ENCODE measurements at regions not wholly inside any gene's neighbourhood (a gene's known extent, or its start where the extent isn't known, plus 50 kb on each side); places are given as distances from the start of the nearest gene placed in this dataset.

GRCh38 chrX:113529426-113530013, 688.9 kb upstream of the AMOT start:
- no peaks in the 10 kb centered on the region for H3K23me2 ChIP-seq (ENCODE audit: low read depth, low read length)
- H3K27ac ChIP-seq (ENCODE audit: low read depth, low read length), result no peak overlapping the region
- no peaks in the 10 kb centered on the region for H3K9me3 ChIP-seq (ENCODE audit: insufficient read depth in 2 of 2, low read depth in 1 of 2, low read length in 1 of 2)
- FAIRE-seq, result no peak
- no peaks in the 10 kb centered on the region for H3K27me3 ChIP-seq (replicated peaks in 1 of 4; ENCODE audit: control insufficient read depth in 3 of 4, extremely low read depth in 1 of 4, insufficient read depth in 3 of 4, low read length in 3 of 4)
- no peak overlapping the region for H3K18ac ChIP-seq (ENCODE audit: extremely low read depth, low read length)
- H2BK15ac ChIP-seq (ENCODE audit: low read length), result no peak overlapping the region
- ChIA-PET CTCF (ENCODE audit: partially characterized antibody) (no interaction called here), POLR2A (ENCODE audit: partially characterized antibody) (no interaction called here)
- no peaks in the 10 kb centered on the region for H3K79me1 ChIP-seq (ENCODE audit: low read depth, low read length)
- no peak overlapping the region for H3K14ac ChIP-seq (ENCODE audit: insufficient read length)
- H3K9ac ChIP-seq (replicated peaks in 1 of 4; ENCODE audit: extremely low read depth in 1 of 4, low read depth in 3 of 4, low read length in 3 of 4), result no peak overlapping the region
- no peak overlapping the region for H3K56ac ChIP-seq (replicated peaks; ENCODE audit: insufficient read length, low read depth, low read length)
- H3K4me2 ChIP-seq (ENCODE audit: insufficient read depth in 1 of 2, low read depth in 2 of 2, low read length in 2 of 2), result no peak overlapping the region
- no peaks in the 10 kb centered on the region for H3K79me2 ChIP-seq (ENCODE audit: control insufficient read depth in 1 of 2, insufficient read depth in 2 of 2, low read length in 2 of 2)
- H3K4me3 ChIP-seq (ENCODE audit: extremely low read depth in 1 of 4, insufficient read depth in 2 of 4, low read depth in 3 of 4, low read length in 4 of 4), result no peak overlapping the region
- H2BK12ac ChIP-seq (ENCODE audit: low read depth, low read length), result no peak overlapping the region
- H2BK120ac ChIP-seq (replicated peaks; ENCODE audit: low read depth, low read length), result no peak overlapping the region
- no peak overlapping the region for H2BK20ac ChIP-seq (ENCODE audit: low read length)
- no peak overlapping the region for H4K8ac ChIP-seq (ENCODE audit: extremely low read depth, insufficient read depth, low read length)
- H3K36me3 ChIP-seq (ENCODE audit: control insufficient read depth in 2 of 4, insufficient read depth in 4 of 4, low read length in 3 of 4), result no peaks in the 10 kb centered on the region
- no peak overlapping the region for H2BK5ac ChIP-seq (ENCODE audit: low read depth, low read length)
- no peak overlapping the region for H3K4ac ChIP-seq (replicated peaks; ENCODE audit: insufficient read length, low read depth, low read length)
- H3K23ac ChIP-seq (ENCODE audit: insufficient read length), result no peak overlapping the region
- 0 out of 7 replicates have a peak, but pooled peaks cover 0 to 2% (median 0%) of the 10 kb centered on the region in 4 experiments for H3K4me1 ChIP-seq (replicated peaks in 1 of 4; ENCODE audit: control insufficient read depth in 3 of 4, insufficient read depth in 4 of 4, low read length in 3 of 4)
- H2AFZ ChIP-seq (ENCODE audit: low read length), result no peak overlapping the region
- TF ChIP-seq KDM4A (IDR thresholded peaks at IDR 0.05; ENCODE audit: low read depth, low read length, severe bottlenecking) (no peak), NANOG (IDR thresholded peaks at IDR 0.05; ENCODE audit: insufficient read depth, low read depth, low read length, poor library complexity, severe bottlenecking) (no peak), KDM1A (IDR thresholded peaks at IDR 0.05; ENCODE audit: borderline replicate concordance, low read length) (no peak), SUZ12 (IDR thresholded peaks at IDR 0.05; ENCODE audit: low read length) (no peak), GTF2F1 (IDR thresholded peaks at IDR 0.05; ENCODE audit: borderline replicate concordance, low read depth, low read length) (no peak), SP4 (IDR thresholded peaks at IDR 0.05; ENCODE audit: low read length) (no peak), POLR2AphosphoS5 (IDR thresholded peaks at IDR 0.05; ENCODE audit: low read depth, low read length) (no peak), CHD2 (IDR thresholded peaks at IDR 0.05; ENCODE audit: low read length) (no peak), POLR2A (IDR thresholded peaks at IDR 0.05; ENCODE audit: control extremely low read depth in 1 of 2, low read depth in 2 of 2, low read length in 2 of 2) (no peak)
- WGBS, 2 experiments (ENCODE audit: extremely low coverage in 1 of 2, insufficient coverage in 1 of 2, insufficient read length in 1 of 2, insufficient replicate concordance in 2 of 2, low coverage in 1 of 2, low lambda C conversion rate in 2 of 2, missing lambda C conversion rate in 1 of 2), result 93% methylated on average over 6 of the region's 6 CpGs; no CpG with 5 or more reads in 1 of the 2 experiments
- H2AK5ac ChIP-seq (ENCODE audit: low read depth, low read length), result no peak overlapping the region
- H4K91ac ChIP-seq (replicated peaks; ENCODE audit: insufficient read length, low read length), result no peak overlapping the region
- no peak for DNase-seq (ENCODE audit: low read depth in 1 of 2, low spot score in 2 of 2)
- H4K5ac ChIP-seq (ENCODE audit: insufficient read length, low read depth, low read length), result no peak overlapping the region
- no peaks in the 10 kb centered on the region for H4K20me1 ChIP-seq (replicated peaks in 1 of 2; ENCODE audit: control insufficient read depth in 1 of 2, insufficient read depth in 2 of 2, low read length in 2 of 2)
